Frontal cortex (tissue), 1 donor: ENCODE measurements at regions not wholly inside any gene's neighbourhood (a gene's known extent, or its start where the extent isn't known, plus 50 kb on each side); places are given as distances from the start of the nearest gene placed in this dataset. TPM values are rescaled to one million over a fixed set of nuclear protein-coding genes. Genes with fewer than 3 reads are reported as not detected.

Experiments
- small RNA-seq: library from RNA; depleted of rRNA; stranded (forward); fragments of <200 nt; gene quantifications from one replicate; pipeline ENCODE3, GENCODE V24; 2014

Small RNA genes lying in the stretch of these regions (small RNA-seq; reads per million reads assigned to genes)
- not detected for gene AL353803.5
- not detected for gene RN7SL159P
